OCI-LY7 (cell line): ENCODE measurements at regions not wholly inside any gene's neighbourhood (a gene's known extent, or its start where the extent isn't known, plus 50 kb on each side); places are given as distances from the start of the nearest gene placed in this dataset.

ENCODE experiments used
- CTCF ChIP-seq: fragments of 200-600 bp; sonication (generic); conservative IDR thresholded peaks from 2 replicates; pipeline ENCODE4 v1.5.1; 2014; ENCODE audit warnings: mild to moderate bottlenecking, antibody characterized with exemption, low read length, moderate library complexity, mixed read lengths
- EZH2phosphoT487 ChIP-seq: fragments of 200-600 bp; sonication (generic); IDR thresholded peaks from 2 replicates; pipeline ENCODE4 v1.6.1; 2018; ENCODE audit warnings: low read depth, borderline replicate concordance, mild to moderate bottlenecking, mixed run types, antibody characterized with exemption, low read length, moderate library complexity, mixed read lengths

- TF ChIP-seq CTCF (no peak), EZH2phosphoT487 (no peak)
Measured at GRCh38 chr2:15881120-15881433, 59.3 kb upstream of the MYCN start.
